Colonic mucosa (tissue), 4 donors: ENCODE measurements at regions not wholly inside any gene's neighbourhood (a gene's known extent, or its start where the extent isn't known, plus 50 kb on each side); places are given as distances from the start of the nearest gene placed in this dataset.

Experiments used
- DNase-seq: peaks from one replicate; pipeline ENCODE4 v3.0.0-alpha.2; 2020
- H3K27ac ChIP-seq: fragments of 200-600 bp; one replicate; pipeline ENCODE4 v1.8.0; 2021
- H3K27me3 ChIP-seq: fragments of 200-600 bp; one replicate; pipeline ENCODE4 v1.8.0; 2021
- H3K36me3 ChIP-seq: fragments of 200-600 bp; one replicate; pipeline ENCODE4 v1.8.0; 2021
- H3K4me1 ChIP-seq: fragments of 200-600 bp; one replicate; pipeline ENCODE4 v1.8.0; 2021; ENCODE audit warnings: mild to moderate bottlenecking
- H3K4me3 ChIP-seq: fragments of 200-600 bp; one replicate; pipeline ENCODE4 v1.8.0; 2021
- H3K9ac ChIP-seq, 2 donors: one replicate each; pipeline ENCODE4 v1.7.0; 2013; ENCODE audit warnings: control low read depth in 2 of 2, low read depth in 2 of 2, low read length in 2 of 2
- H3K9me3 ChIP-seq: fragments of 200-600 bp; one replicate; pipeline ENCODE4 v1.8.0; 2021
- intact Hi-C: fragments of 100-400 bp; cut with DNase I; formaldehyde crosslinking; loops from one replicate; pipeline ENCODE4 v1.14.1; 2022
- TF ChIP-seq, protein P1 (sequence below): fragments of 200-600 bp; IDR thresholded peaks from one replicate; pipeline ENCODE4 v1.8.0; 2022; ENCODE audit warnings: antibody characterized with exemption, mild to moderate bottlenecking
- donor health status: healthy.
- donor health status: DM: no; HTN: no; CAD: no.
- donor health status: DM: no; HTN: no; CAD: no.

DNA sequence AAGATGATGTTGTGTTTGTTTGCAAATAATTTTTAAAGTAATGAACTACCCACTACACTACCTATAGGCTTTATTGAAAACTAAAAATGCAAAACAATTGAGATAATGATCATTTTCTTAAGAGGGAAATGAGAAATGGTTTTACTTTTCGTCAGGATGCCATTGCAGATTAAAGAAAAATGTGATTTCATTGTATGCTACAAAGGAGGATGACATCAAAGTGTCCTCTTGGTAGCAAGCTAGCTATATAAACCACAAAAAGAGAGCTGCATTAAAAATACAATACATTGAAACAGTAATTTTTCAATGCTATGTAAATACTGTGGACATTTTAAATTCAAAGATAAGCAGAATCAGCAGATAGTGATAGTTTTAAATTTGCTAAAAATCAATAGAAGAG lies 87.5 kb upstream of the DPYD start:
- no peaks in the 10 kb centered on the region for H3K27me3 ChIP-seq
- no peak overlapping the region for H3K4me3 ChIP-seq
- DNase-seq = no peak
- H3K4me1 ChIP-seq = no peaks in the 10 kb centered on the region
- intact Hi-C loops = no loop called here
- TF ChIP-seq, protein P1, sequence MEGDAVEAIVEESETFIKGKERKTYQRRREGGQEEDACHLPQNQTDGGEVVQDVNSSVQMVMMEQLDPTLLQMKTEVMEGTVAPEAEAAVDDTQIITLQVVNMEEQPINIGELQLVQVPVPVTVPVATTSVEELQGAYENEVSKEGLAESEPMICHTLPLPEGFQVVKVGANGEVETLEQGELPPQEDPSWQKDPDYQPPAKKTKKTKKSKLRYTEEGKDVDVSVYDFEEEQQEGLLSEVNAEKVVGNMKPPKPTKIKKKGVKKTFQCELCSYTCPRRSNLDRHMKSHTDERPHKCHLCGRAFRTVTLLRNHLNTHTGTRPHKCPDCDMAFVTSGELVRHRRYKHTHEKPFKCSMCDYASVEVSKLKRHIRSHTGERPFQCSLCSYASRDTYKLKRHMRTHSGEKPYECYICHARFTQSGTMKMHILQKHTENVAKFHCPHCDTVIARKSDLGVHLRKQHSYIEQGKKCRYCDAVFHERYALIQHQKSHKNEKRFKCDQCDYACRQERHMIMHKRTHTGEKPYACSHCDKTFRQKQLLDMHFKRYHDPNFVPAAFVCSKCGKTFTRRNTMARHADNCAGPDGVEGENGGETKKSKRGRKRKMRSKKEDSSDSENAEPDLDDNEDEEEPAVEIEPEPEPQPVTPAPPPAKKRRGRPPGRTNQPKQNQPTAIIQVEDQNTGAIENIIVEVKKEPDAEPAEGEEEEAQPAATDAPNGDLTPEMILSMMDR = no peak
- no peak overlapping the region for H3K9ac ChIP-seq
- H3K9me3 ChIP-seq = no peaks in the 10 kb centered on the region
- H3K27ac ChIP-seq = no peak overlapping the region
- H3K36me3 ChIP-seq = no peaks in the 10 kb centered on the region

DNA sequence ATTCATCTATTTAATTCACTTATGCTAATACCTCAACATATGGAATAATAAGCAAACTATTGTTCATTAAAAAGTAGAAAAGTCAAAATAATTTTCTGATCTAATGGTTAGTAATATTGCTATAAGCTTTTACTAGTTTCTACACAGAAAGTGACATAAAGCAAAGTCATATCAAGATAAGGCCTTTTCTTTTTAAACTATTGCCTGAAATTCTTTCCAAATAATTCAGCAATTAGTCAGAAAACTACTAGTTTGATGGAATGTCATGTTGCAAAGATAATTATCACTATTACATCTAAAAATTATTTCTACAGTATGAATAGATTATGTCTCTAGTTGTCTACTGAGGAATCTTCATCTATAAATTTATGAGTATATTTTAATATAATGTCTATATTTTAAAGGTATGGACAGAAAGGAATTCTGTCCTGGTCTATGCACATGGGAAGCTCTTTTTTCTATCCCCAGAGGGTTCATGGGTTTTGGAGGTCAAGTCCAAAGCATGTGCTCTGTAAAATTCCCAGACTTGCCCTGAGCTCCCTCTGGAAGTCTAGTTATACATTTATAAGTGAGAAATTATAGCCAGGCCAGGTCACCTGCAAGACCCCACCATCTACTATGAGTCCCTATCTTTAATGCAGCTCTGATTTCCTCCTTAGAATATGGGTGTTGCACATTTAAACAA lies 84.6 kb upstream of the DPYD start:
- Histone ChIP-seq H3K27me3 (no peaks in the 10 kb centered on the region), H3K4me3 (no peak overlapping the region), H3K27ac (no peak overlapping the region), H3K4me1 (no peaks in the 10 kb centered on the region), H3K9ac (no peak overlapping the region), H3K9me3 (no peaks in the 10 kb centered on the region), H3K36me3 (no peaks in the 10 kb centered on the region)
- no peak for DNase-seq
- intact Hi-C loops = no loop called here
- TF ChIP-seq, protein P1 = no peak

DNA sequence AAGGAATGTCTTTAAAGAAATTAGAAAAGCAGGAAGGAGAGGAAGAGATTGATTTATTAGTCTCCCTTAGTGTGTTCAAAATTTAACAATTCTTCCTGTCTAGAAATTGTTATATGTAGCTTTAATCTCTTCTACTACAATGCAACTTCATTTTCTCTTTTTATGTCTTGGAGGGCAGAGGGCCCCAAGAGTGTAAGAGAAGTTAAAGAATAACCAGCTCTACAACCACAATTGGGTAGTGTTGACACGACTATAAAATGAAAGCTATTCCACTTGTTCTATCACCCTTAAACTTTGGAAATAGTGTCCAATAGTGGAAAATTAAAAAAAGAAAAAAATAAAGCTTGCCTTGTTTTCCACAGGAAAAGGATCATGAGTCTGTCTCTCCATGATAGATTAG lies 82.6 kb upstream of the DPYD start:
- no peak for DNase-seq
- intact Hi-C loops = no loop called here

DNA sequence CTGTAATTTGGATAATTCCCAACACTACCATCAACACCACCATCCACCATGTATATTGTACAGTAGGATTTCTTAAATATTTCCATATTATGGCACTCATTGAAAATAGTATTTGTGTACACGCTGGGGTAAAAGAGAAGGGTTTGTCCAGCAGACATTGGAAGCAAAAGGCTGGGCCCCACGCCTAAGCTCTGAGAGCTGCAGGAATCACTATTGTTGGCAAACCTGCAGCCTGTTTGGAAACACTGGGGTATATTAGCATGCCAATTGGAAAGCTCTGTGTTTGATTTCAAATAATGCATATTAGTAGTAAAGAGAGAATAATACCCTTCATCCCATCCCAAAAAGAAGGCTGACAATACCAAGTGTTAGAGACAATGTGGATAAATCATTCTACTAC lies 81.5 kb upstream of the DPYD start:
- Histone ChIP-seq H3K9me3 (no peaks in the 10 kb centered on the region), H3K36me3 (no peaks in the 10 kb centered on the region), H3K4me3 (no peak overlapping the region), H3K9ac (no peak overlapping the region), H3K27ac (no peak overlapping the region), H3K27me3 (no peaks in the 10 kb centered on the region), H3K4me1 (no peaks in the 10 kb centered on the region)
- TF ChIP-seq, protein P1 = no peak
- intact Hi-C loops = no loop called here
- no peak for DNase-seq

More for the DNA sequence above, 82.6 kb upstream of the DPYD start:
- Histone ChIP-seq H3K9me3 (no peaks in the 10 kb centered on the region), H3K4me3 (no peak overlapping the region), H3K36me3 (no peaks in the 10 kb centered on the region), H3K27ac (no peak overlapping the region), H3K4me1 (no peaks in the 10 kb centered on the region), H3K9ac (no peak overlapping the region), H3K27me3 (no peaks in the 10 kb centered on the region)
- TF ChIP-seq, protein P1 = no peak

DNA sequence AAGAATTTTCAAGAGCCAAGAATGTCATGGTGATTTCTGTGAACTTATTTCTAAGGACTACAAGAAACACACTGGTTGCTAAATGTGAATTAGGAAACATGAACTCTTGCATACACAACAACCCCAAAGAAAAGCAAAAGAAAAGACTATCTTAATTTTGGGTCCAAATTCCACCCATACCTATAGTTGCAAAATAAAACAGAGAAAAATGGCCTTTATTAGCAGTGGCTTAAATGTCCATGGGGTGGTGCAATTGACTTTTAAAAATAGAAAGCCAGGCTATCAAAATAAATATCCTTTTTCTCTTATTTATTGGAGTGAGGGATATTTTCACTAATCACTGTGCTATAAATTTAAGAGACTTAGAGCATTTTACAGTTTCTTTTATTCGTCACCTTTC lies 80.9 kb upstream of the DPYD start:
- Histone ChIP-seq H3K27ac (no peak overlapping the region), H3K4me1 (no peaks in the 10 kb centered on the region), H3K36me3 (no peaks in the 10 kb centered on the region), H3K9me3 (no peaks in the 10 kb centered on the region), H3K4me3 (no peak overlapping the region), H3K27me3 (no peaks in the 10 kb centered on the region), H3K9ac (no peak overlapping the region)
- TF ChIP-seq, protein P1 = no peak
- intact Hi-C loops = no loop called here
- no peak for DNase-seq
